Skeletal muscle tissue (tissue), 3 donors: ENCODE measurements at regions not wholly inside any gene's neighbourhood (a gene's known extent, or its start where the extent isn't known, plus 50 kb on each side); places are given as distances from the start of the nearest gene placed in this dataset.
"Not testable (repeated sequence)": the region's sequence is repeated elsewhere in the genome, so short reads cannot be mapped to it uniquely, and the experiment has no call there.

Experiments
- H3K27ac ChIP-seq: one replicate; pipeline ENCODE4 v1.7.0; 2013; ENCODE audit warnings: mild to moderate bottlenecking, low read depth, low read length, inconsistent platforms
- H3K27me3 ChIP-seq, 3 donors: one replicate each; pipeline ENCODE4 v1.7.0; 2013; ENCODE audit warnings: low read length in 3 of 3; ENCODE audit not compliant: control insufficient read depth in 3 of 3, insufficient read depth in 3 of 3
- H3K36me3 ChIP-seq, 3 donors: one replicate each; pipeline ENCODE4 v1.7.0; 2013; ENCODE audit warnings: low read length in 3 of 3; ENCODE audit not compliant: control insufficient read depth in 3 of 3, insufficient read depth in 3 of 3
- H3K4me1 ChIP-seq, 3 donors: one replicate each; pipeline ENCODE4 v1.7.0; 2013; ENCODE audit warnings: low read length in 3 of 3, mild to moderate bottlenecking in 3 of 3; ENCODE audit not compliant: control insufficient read depth in 3 of 3, insufficient read depth in 3 of 3
- H3K4me3 ChIP-seq, 3 donors: one replicate each; pipeline ENCODE4 v1.7.0; 2013; ENCODE audit warnings: low read length in 3 of 3
- H3K9ac ChIP-seq, 3 donors: one replicate each; pipeline ENCODE4 v1.7.0; 2013; ENCODE audit warnings: low read length in 3 of 3, mild to moderate bottlenecking in 3 of 3, moderate library complexity in 2 of 3, low read depth in 1 of 3
- H3K9me3 ChIP-seq, 3 donors: one replicate each; pipeline ENCODE4 v1.7.0; 2013; ENCODE audit warnings: low read length in 3 of 3; ENCODE audit not compliant: control insufficient read depth in 3 of 3
- donor health status: Osteomylitis.

DNA sequence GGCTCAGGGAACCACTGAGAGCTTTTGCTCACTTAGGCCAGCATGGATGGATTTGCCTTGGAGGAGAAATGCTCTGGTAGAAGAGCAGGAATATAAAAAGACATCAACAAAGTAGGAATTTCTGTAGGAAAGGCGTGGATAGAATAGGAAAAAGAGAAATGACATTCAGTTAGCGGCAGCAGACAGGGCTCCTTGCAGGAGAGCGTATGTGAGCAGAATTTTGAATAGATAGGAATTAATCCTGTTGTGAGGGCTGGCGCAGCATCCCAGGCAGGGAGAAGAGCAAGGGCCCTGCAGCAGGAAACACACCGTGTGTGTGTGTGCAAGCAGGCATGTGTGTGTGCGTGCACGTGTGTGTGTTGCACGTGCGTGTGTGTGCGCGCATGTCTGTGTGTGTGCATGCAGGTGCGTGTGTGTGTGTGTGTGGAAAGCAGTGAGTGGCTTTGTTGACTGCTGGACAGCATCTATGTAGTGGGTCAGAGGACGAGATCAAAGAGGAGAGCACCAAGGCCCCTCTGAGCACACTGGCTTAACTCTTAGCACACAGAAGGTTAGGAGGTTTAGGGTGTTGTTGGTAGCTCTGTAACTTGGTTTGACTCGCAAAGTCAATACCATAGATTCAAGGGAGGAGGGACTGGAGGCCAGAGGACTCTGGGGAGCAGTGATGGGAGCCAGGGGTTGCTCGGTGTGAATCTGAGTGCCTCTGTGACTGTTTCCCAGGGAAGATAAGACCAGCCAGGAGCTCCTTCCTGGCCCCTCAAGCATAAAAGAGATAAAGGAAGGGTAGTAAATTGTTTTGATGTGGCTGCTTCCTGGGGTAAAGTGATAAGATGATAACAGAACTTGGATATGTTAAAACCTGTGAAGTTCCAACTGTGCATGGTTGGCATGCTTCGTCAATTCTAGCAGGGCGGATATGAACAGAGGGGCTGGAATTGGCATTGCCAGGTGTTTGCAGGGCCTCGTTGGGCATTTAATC is 639.5 kb downstream of the NR2F2 start:
- no peaks in the 10 kb centered on the region for H3K4me1 ChIP-seq
- H3K27me3 ChIP-seq: no peaks in the 10 kb centered on the region
- no peak overlapping the region for H3K27ac ChIP-seq
- no peaks in the 10 kb centered on the region for H3K9me3 ChIP-seq
- no peak overlapping the region for H3K9ac ChIP-seq
- no peak overlapping the region for H3K4me3 ChIP-seq
- no peaks in the 10 kb centered on the region for H3K36me3 ChIP-seq

DNA sequence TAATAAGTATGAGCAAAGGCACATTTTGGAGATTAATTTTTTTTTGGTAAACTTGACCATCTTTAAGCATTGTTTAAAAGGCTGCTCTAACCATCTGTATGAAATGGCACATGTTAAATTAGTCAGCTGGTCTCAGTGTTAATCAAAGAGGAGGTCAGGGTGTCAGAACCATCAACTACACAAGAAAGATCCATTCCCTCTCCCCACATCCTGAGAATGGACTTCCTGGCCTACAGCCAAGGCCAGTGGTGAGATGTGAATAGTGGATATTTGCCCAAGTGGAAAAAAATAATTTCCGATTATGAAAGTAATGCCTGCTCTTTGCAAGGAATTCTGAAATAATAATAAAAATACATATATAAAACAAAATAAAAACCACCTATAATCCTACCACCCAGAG is 641.7 kb downstream of the NR2F2 start:
- H3K9me3 ChIP-seq: no peaks in the 10 kb centered on the region
- H3K27ac ChIP-seq: no peak overlapping the region
- no peak overlapping the region for H3K9ac ChIP-seq
- H3K4me3 ChIP-seq: no peak overlapping the region
- no peaks in the 10 kb centered on the region for H3K4me1 ChIP-seq
- H3K36me3 ChIP-seq: no peaks in the 10 kb centered on the region
- H3K27me3 ChIP-seq: no peaks in the 10 kb centered on the region

DNA sequence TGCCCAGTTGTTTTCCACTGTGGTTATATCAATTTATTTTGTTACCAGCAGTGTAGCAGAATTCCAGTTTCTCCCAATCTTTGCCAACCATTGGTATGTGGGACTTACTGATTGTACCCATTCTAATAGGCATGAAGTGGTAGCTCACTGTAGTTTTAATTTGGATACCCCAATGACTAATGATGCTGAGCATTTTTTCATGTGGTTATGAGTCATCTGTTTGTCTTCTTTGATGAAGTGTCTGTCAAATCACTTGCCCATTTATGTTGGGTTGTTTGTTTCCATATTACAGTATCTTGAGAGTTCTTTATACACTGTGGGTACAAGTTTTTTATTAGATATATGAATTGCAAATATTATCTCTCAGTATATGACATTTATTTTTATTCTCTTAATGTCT is 644.3 kb downstream of the NR2F2 start:
- H3K36me3 ChIP-seq: no peaks in the 10 kb centered on the region
- no peaks in the 10 kb centered on the region for H3K27me3 ChIP-seq
- no peaks in the 10 kb centered on the region for H3K4me1 ChIP-seq
- H3K4me3 ChIP-seq: no peak overlapping the region
- H3K27ac ChIP-seq: no peak overlapping the region
- H3K9me3 ChIP-seq: no peaks in the 10 kb centered on the region
- no peak overlapping the region for H3K9ac ChIP-seq

DNA sequence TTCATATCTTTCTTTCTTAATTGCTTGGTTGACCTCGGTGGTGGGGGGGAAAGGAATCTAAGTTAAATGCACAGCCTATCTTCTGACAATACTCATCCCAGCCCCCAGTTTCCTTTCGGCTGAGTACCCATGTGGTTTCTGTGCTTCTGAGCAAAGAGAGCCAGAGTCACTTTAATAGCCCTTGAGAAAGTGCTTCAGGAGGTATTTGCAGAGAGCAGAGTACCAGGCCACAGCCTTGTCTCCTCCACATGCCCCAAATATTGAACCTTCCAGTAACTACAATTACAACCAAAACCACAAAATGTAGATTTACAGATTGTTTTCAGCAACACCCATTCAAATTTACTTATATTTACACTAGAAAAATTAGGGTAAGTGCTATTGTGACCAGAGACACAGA is 647.4 kb downstream of the NR2F2 start:
- Histone ChIP-seq H3K4me1 (no peaks in the 10 kb centered on the region), H3K9me3 (no peaks in the 10 kb centered on the region), H3K4me3 (no peak overlapping the region), H3K9ac (no peak overlapping the region), H3K27ac (no peak overlapping the region), H3K36me3 (no peaks in the 10 kb centered on the region), H3K27me3 (no peaks in the 10 kb centered on the region)

DNA sequence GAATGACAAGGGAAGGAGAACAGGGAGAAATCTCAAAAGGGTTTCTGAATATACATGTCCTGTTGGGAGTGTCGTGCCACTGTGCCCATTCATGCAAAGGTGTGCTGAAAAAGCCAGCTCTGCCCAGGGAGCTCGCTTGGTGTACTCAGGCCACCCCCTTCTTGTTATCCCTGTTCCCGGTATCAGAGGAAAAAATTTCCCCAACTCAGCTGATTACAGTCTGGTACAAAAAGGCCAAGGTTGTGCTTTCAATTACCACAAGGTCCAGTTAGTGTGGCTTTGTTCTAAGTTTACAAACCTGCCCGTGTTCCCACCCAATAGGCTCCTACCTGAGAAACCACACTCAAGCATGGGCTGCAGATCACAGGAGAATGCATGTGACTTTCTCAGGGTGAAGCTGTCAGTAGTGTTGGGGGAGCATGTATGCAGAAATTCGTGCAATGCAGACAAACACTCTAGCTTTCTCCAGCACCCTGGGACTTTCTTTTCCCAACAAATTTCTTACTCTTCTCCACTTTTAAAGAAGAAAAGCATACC is 648.5 kb downstream of the NR2F2 start:
- no peaks in the 10 kb centered on the region for H3K27me3 ChIP-seq
- no peaks in the 10 kb centered on the region for H3K9me3 ChIP-seq
- H3K4me3 ChIP-seq: no peak overlapping the region

DNA sequence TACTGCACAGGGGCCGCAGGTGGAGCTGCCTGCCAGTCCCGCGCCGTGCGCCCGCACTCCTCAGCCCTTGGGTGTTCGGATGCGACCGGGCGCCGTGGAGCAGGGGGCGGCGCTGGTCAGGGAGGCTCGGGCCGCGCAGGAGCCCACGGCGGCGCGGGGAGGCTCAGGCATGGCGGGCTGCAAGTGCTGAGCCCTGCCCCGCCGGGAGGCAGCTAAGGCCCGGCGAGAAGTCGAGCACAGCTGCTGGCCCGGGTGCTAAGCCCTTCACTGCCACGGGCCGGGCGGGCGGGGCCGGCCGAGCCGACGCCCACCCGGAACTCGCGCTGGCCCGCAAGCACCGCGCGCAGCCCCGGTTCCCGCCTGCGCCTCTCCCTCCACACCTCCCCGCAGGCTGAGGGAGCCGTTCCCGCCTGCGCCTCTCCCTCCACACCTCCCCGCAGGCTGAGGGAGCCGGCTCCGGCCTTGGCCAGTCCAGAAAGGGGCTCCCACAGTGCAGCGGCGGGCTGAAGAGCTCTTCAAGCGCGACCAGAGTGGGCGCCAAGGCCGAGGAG is 653.7 kb downstream of the NR2F2 start:
- not testable (repeated sequence) for H3K9me3 ChIP-seq, H3K4me3 ChIP-seq, H3K27ac ChIP-seq, H3K36me3 ChIP-seq, H3K27me3 ChIP-seq, H3K4me1 ChIP-seq, H3K9ac ChIP-seq

More for the DNA sequence above, 648.5 kb downstream of the NR2F2 start:
- Histone ChIP-seq H3K27ac (no peak overlapping the region), H3K4me1 (no peaks in the 10 kb centered on the region), H3K9ac (no peak overlapping the region), H3K36me3 (no peaks in the 10 kb centered on the region)

DNA sequence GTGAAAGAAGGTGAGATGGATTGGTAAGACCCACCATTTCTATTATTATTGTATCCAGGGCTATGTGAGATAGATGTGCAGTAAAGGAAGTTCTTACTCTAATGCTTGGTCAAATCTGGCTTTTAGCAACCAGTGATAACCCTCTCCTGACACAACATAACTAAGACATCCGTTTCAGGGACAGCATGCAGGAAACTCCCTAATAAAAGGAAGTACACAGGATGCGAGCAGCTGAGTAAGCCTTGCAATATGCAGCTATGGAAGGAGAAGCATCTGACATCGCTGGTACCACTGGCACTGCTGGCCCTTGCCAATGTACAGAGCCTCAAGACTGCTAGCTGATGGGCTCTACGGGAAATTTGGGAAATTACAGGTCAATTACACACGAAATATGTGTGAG is 662.3 kb downstream of the NR2F2 start:
- no peaks in the 10 kb centered on the region for H3K36me3 ChIP-seq
- H3K27me3 ChIP-seq: no peaks in the 10 kb centered on the region
- no peak overlapping the region for H3K27ac ChIP-seq
- no peak overlapping the region for H3K9ac ChIP-seq
- peaks cover 0 to 1% (median 0%) of the 10 kb centered on the region in 3 donors for H3K9me3 ChIP-seq
- no peak overlapping the region for H3K4me3 ChIP-seq
- no peaks in the 10 kb centered on the region for H3K4me1 ChIP-seq

DNA sequence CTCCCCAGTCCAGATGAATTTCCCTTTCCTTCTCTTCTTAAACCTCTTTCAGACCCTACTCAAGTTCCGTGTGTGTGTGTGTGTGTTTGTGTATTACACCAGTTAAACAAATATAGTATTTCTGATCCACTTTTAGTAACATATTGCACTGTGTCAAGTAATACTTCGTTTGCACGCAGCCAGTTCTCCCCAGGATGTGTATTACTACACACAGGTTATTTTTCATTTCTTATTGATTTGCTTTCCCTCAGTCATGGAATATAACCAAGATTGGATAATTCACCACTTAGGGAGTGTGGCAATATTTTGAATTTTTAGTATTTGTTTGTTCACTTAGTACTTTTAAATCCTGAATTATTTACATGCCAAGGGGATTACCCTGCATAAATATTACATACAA is 667.0 kb downstream of the NR2F2 start:
- no peaks in the 10 kb centered on the region for H3K36me3 ChIP-seq
- no peaks in the 10 kb centered on the region for H3K9me3 ChIP-seq
- no peak overlapping the region for H3K27ac ChIP-seq
- H3K9ac ChIP-seq: no peak overlapping the region
- no peaks in the 10 kb centered on the region for H3K4me1 ChIP-seq
- no peak overlapping the region for H3K4me3 ChIP-seq
- no peaks in the 10 kb centered on the region for H3K27me3 ChIP-seq

DNA sequence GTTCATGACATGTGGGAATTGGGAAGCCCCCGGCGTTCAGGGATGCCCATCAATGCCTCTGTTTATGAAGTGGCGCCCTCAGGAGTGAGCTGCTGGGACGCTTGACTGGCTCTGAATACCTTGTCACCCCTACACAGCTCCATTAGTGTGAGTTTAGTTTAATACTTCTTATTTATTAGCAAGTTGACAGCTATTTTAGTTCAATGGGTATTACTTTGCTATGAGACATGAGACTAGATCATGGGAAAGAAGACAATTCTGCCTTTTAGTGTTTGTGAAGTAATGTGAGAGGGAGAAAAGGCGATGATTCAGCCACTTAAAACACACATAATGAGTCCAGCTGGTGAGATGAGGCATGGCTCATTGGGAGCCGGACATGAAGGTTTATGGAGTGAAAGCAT is 678.5 kb downstream of the NR2F2 start:
- H3K4me3 ChIP-seq: no peak overlapping the region
- no peak overlapping the region for H3K9ac ChIP-seq
- no peak overlapping the region for H3K27ac ChIP-seq
- H3K27me3 ChIP-seq: no peaks in the 10 kb centered on the region
- no peaks in the 10 kb centered on the region for H3K4me1 ChIP-seq
- H3K9me3 ChIP-seq: peaks cover 0 to 2% (median 0%) of the 10 kb centered on the region in 3 donors
- no peaks in the 10 kb centered on the region for H3K36me3 ChIP-seq

DNA sequence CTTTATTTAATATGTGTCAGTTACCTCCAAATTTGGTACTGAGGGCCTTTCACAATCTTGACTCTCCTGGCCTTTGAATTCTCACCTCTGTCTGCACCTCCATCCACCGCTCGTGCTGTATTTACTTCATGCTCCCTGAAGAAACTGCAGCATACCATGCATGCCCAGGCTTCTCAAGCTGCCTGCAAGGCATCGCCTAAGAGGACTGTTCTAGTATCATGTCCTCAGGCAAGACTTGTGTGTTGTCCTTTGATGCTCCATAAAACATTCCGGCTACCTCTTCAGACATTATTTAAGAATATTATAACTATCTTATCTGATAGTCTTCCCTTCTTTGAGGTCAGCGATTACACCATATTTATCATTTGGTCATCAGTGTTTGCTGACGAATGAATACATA is 682.5 kb downstream of the NR2F2 start:
- Histone ChIP-seq H3K27me3 (no peaks in the 10 kb centered on the region), H3K9ac (no peak overlapping the region), H3K4me3 (no peak overlapping the region), H3K36me3 (no peaks in the 10 kb centered on the region), H3K9me3 (peaks cover 0 to 4% (median 0%) of the 10 kb centered on the region in 3 donors), H3K4me1 (no peaks in the 10 kb centered on the region), H3K27ac (no peak overlapping the region)
